Transverse colon (tissue), 4 donors: ENCODE measurements at regions not wholly inside any gene's neighbourhood (a gene's known extent, or its start where the extent isn't known, plus 50 kb on each side); places are given as distances from the start of the nearest gene placed in this dataset.
"Not testable (repeated sequence)": the region's sequence is repeated elsewhere in the genome, so short reads cannot be mapped to it uniquely, and the experiment has no call there.

Experiments used
- DNase-seq: peaks from one replicate; pipeline ENCODE4 v3.0.0-alpha.2; 2019
- H3K27ac ChIP-seq, 4 donors: fragments of 200-600 bp; sonication (generic); 2 replicates each; pipeline ENCODE4 v1.5.1; 2016 to 2018; ENCODE audit warnings: inconsistent platforms in 4 of 4
- H3K27me3 ChIP-seq: fragments of 200-600 bp; sonication (generic); 2 replicates; pipeline ENCODE4 v1.5.1; 2017; ENCODE audit warnings: inconsistent platforms
- H3K36me3 ChIP-seq, 4 donors: fragments of 200-600 bp; sonication (generic); 2 replicates each; pipeline ENCODE4 v1.5.1; 2017 to 2019; ENCODE audit warnings: inconsistent platforms in 4 of 4
- H3K4me1 ChIP-seq, 4 donors: fragments of 200-600 bp; sonication (generic); 2 replicates each; pipeline ENCODE4 v1.5.1; 2017 to 2020; ENCODE audit warnings: inconsistent platforms in 4 of 4
- H3K4me3 ChIP-seq, 4 donors: fragments of 200-600 bp; sonication (generic); 1 replicate in 1 of 4; 2 replicates in 3 of 4; pipeline versions ENCODE4 v1.5.1 to v1.6.1; 2017 to 2019; ENCODE audit warnings: inconsistent platforms in 4 of 4
- H3K9me3 ChIP-seq, 2 donors: fragments of 200-600 bp; sonication (generic); 2 replicates each; pipeline ENCODE4 v1.5.1; 2017 to 2019; ENCODE audit warnings: inconsistent platforms in 2 of 2
- CTCF ChIP-seq, 5 experiments: fragments of 200-600 bp in 3 of 5; fragments of 450-650 bp in 2 of 5; sonication (generic) in 3 of 5; IDR thresholded peaks; 1 replicate in 2 of 5; 2 replicates in 3 of 5; pipeline ENCODE4 v1.5.1; 2016 to 2017; ENCODE audit warnings: antibody characterized with exemption in 5 of 5, inconsistent platforms in 3 of 5, mild to moderate bottlenecking in 2 of 5, moderate library complexity in 1 of 5
- EP300 ChIP-seq: sonication (generic); formaldehyde crosslinking; IDR thresholded peaks from one replicate; pipeline ENCODE4 v1.6.1; 2017; ENCODE audit warnings: antibody characterized with exemption, low read depth
- POLR2A ChIP-seq: fragments of 450-650 bp; IDR thresholded peaks from one replicate; pipeline ENCODE4 v1.6.1; 2016; ENCODE audit warnings: antibody characterized with exemption, mild to moderate bottlenecking, moderate library complexity
- POLR2AphosphoS5 ChIP-seq, 3 donors: sonication (generic); formaldehyde crosslinking; IDR thresholded peaks; one replicate each; pipeline ENCODE4 v1.6.1; 2016; ENCODE audit warnings: antibody characterized with exemption in 3 of 3
- WGBS, 2 donors: methylation state at CpG; one replicate each; pipeline ENCODE4 v1.1.5; 2018; ENCODE audit warnings: low coverage in 1 of 2; 5-methylcytosine and 5-hydroxymethylcytosine counted together
- in situ Hi-C, 4 donors: fragments of 200-750 bp; cut with MboI; loops; one replicate each; pipeline versions ENCODE4 v1.15.0 to v1.15.1; 2017; ENCODE audit warnings: low sequenced_read_pairs in 3 of 4, low pct_ligation_motif_present in 1 of 4, low pct_unique_long_range_greater_than_20kb in 1 of 4
- intact Hi-C: fragments of 100-400 bp; cut with DNase I; formaldehyde crosslinking; loops from one replicate; pipeline ENCODE4 v1.15.1; 2023; ENCODE audit warnings: low total_unique reads

- TF ChIP-seq CTCF (IDR thresholded peaks at IDR 0.05), result no peak
- intact Hi-C loops, result no loop called here
- H3K27me3 ChIP-seq, result no peaks in the 10 kb centered on the region
- no peak overlapping the region for H3K27ac ChIP-seq
- no peaks in the 10 kb centered on the region for H3K4me1 ChIP-seq
- no peaks in the 10 kb centered on the region for H3K36me3 ChIP-seq
- H3K9me3 ChIP-seq, result no peaks in the 10 kb centered on the region
- 63 to 87% methylated on average over 3 to 4 of the region's 4 CpGs for WGBS, 2 donors
- no peak overlapping the region for H3K4me3 ChIP-seq
- in situ Hi-C loops, result no loop called here
- no peak for DNase-seq
Observed at GRCh38 chr2:116987447-116987846, 827.0 kb upstream of the DDX18 start.

GRCh38 chr2:116988303-116988702 is 826.2 kb upstream of the DDX18 start:
- H3K4me3 ChIP-seq, result no peak overlapping the region
- TF ChIP-seq POLR2AphosphoS5 (IDR thresholded peaks at IDR 0.05) (no peak), CTCF (IDR thresholded peaks at IDR 0.05) (no peak), POLR2A (no peak), EP300 (no peak)
- H3K27ac ChIP-seq, result no peak overlapping the region
- intact Hi-C loops (no loop called here), in situ Hi-C loops (no loop called here)
- H3K36me3 ChIP-seq, result no peaks in the 10 kb centered on the region
- no peaks in the 10 kb centered on the region for H3K9me3 ChIP-seq
- no peaks in the 10 kb centered on the region for H3K27me3 ChIP-seq
- no peak for DNase-seq
- no peaks in the 10 kb centered on the region for H3K4me1 ChIP-seq

GRCh38 chr2:117019357-117019756 is 795.1 kb upstream of the DDX18 start:
- no peak overlapping the region for H3K4me3 ChIP-seq
- in situ Hi-C loops, result no loop called here
- no peaks in the 10 kb centered on the region for H3K9me3 ChIP-seq
- TF ChIP-seq EP300, result no peak
- TF ChIP-seq POLR2A, result no peak
- TF ChIP-seq CTCF (IDR thresholded peaks at IDR 0.05), result no peak
- no peak for TF ChIP-seq POLR2AphosphoS5 (IDR thresholded peaks at IDR 0.05)
- no peaks in the 10 kb centered on the region for H3K36me3 ChIP-seq
- no peaks in the 10 kb centered on the region for H3K4me1 ChIP-seq
- intact Hi-C loops, result no loop called here
- no peak for DNase-seq
- no peak overlapping the region for H3K27ac ChIP-seq
- WGBS, 2 donors, result 85 to 86% methylated on average over 1 of the region's 1 CpG
- H3K27me3 ChIP-seq, result no peaks in the 10 kb centered on the region

GRCh38 chr2:117027646-117028045 is 786.8 kb upstream of the DDX18 start:
- no peak for TF ChIP-seq EP300
- no peak for TF ChIP-seq CTCF (IDR thresholded peaks at IDR 0.05)
- TF ChIP-seq POLR2A, result no peak
- no peak for TF ChIP-seq POLR2AphosphoS5 (IDR thresholded peaks at IDR 0.05)
- 89 to 91% methylated on average over 5 to 6 of the region's 6 CpGs for WGBS, 2 donors
- H3K4me1 ChIP-seq, result no peaks in the 10 kb centered on the region
- no peak for DNase-seq
- H3K27me3 ChIP-seq, result no peaks in the 10 kb centered on the region
- H3K4me3 ChIP-seq, result no peak overlapping the region
- H3K9me3 ChIP-seq, result no peaks in the 10 kb centered on the region
- intact Hi-C loops, result no loop called here
- in situ Hi-C loops, result no loop called here
- H3K27ac ChIP-seq, result no peak overlapping the region
- H3K36me3 ChIP-seq, result no peaks in the 10 kb centered on the region

GRCh38 chr2:117028708-117029107 is 785.8 kb upstream of the DDX18 start:
- DNase-seq, intact Hi-C loops, H3K27me3 ChIP-seq, in situ Hi-C loops, H3K36me3 ChIP-seq, H3K27ac ChIP-seq, H3K4me3 ChIP-seq, H3K9me3 ChIP-seq, H3K4me1 ChIP-seq: not testable (repeated sequence)
- WGBS, 2 donors, result 88 to 90% methylated on average over 8 to 18 of the region's 18 CpGs
